D721Med (cell line): ENCODE measurements at regions not wholly inside any gene's neighbourhood (a gene's known extent, or its start where the extent isn't known, plus 50 kb on each side); places are given as distances from the start of the nearest gene placed in this dataset.

Source experiments
- DNase-seq: peaks from one replicate; pipeline ENCODE4 v3.0.0; 2011; ENCODE audit warnings: low spot score; ENCODE audit not compliant: insufficient read length
- FAIRE-seq: peaks from 2 replicates; lab custom pipeline; 2011; peaks lifted over from hg19 to GRCh38; lab: Jason Lieb, UNC
- TF ChIP-seq, protein P1 (sequence below): IDR thresholded peaks from 2 replicates; pipeline ENCODE4 v1.5.1; 2012; ENCODE audit warnings: mild to moderate bottlenecking, control low read depth; ENCODE audit not compliant: insufficient read depth; ENCODE audit errors: missing control alignments

DNA sequence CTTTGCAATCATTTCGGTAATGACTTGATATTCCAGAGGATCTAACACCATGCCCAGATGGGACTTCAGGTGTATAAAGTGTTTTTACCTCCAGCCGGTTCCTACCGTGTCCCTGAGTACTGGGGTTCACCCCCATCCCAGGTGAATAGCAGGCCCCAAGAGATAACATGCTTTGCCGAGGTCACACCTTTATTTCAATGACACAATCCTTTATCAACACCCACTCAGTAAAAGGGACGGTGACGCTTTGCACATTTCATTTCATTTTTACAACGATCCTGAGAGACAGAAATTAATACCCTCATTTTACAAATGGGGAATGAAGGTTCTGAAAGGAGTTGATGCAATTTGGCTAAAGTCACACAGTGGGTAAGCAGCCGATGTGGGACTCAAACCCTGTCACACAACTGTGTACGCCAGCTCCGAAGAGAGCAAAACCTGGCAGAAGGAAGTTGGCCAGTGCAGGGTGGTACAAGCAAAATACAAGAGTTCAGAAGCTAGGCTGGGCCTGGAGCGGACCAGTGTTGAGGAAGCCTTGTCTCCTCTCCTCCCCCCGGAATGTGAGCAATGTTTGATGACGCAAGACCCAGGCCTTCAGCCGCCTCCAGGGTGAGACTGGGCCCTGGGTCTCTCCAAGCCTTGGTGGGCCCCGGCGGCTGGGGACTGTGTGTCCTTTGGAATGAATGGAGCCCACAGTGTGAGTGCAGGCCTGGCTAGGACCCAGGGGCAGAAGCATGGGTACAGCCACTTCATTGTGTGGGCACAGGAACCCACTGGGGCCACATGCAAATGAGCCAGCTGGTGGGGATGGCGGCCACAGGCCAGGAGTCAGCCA lies 139.6 kb upstream of the MYCN start:
- no peak for DNase-seq
- no peak for FAIRE-seq
- TF ChIP-seq, protein P1, sequence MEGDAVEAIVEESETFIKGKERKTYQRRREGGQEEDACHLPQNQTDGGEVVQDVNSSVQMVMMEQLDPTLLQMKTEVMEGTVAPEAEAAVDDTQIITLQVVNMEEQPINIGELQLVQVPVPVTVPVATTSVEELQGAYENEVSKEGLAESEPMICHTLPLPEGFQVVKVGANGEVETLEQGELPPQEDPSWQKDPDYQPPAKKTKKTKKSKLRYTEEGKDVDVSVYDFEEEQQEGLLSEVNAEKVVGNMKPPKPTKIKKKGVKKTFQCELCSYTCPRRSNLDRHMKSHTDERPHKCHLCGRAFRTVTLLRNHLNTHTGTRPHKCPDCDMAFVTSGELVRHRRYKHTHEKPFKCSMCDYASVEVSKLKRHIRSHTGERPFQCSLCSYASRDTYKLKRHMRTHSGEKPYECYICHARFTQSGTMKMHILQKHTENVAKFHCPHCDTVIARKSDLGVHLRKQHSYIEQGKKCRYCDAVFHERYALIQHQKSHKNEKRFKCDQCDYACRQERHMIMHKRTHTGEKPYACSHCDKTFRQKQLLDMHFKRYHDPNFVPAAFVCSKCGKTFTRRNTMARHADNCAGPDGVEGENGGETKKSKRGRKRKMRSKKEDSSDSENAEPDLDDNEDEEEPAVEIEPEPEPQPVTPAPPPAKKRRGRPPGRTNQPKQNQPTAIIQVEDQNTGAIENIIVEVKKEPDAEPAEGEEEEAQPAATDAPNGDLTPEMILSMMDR = no peak

DNA sequence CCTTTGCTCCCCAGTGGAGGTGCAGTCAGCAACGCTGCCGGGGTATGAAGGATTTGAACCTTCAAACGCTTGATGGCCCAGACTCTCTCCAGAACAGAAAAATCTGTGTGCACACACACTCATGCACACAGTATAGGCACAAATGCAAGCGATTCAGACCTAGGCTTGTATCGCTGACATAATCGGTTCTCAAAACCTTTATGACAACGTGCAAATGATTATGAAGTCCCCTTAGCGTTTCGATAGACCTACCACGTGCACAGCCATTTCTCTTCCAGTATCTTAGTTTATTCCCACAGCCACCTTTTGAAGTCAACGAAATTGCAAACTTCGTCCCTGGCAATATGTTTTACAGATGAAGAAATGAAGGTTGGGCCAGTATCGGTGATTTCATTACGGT lies 138.9 kb upstream of the MYCN start:
- DNase-seq = no peak

DNA sequence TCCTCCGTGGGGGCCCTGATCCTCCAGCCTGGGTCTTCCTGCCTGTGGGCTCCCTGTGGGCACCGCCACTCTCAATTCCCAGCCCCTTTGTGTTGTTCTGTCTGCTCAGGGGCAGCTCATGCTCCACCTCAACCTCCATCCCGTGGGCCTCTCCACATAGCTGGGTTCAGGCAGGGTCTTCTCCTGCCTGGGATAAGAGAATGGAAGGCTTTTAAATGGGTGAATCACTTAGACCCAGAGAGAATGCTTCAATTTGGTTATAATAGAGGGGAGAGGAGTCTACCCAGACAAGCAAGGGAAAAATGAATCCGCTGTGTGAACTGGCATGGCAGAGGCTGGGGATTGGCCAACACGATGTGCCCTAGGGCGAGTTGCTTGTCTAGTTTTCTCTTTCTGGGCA lies 138.4 kb upstream of the MYCN start:
- DNase-seq (no peak), FAIRE-seq (no peak)
- TF ChIP-seq, protein P1 = no peak

More for the DNA sequence above, 138.9 kb upstream of the MYCN start:
- no peak for FAIRE-seq
- TF ChIP-seq, protein P1 = no peak

DNA sequence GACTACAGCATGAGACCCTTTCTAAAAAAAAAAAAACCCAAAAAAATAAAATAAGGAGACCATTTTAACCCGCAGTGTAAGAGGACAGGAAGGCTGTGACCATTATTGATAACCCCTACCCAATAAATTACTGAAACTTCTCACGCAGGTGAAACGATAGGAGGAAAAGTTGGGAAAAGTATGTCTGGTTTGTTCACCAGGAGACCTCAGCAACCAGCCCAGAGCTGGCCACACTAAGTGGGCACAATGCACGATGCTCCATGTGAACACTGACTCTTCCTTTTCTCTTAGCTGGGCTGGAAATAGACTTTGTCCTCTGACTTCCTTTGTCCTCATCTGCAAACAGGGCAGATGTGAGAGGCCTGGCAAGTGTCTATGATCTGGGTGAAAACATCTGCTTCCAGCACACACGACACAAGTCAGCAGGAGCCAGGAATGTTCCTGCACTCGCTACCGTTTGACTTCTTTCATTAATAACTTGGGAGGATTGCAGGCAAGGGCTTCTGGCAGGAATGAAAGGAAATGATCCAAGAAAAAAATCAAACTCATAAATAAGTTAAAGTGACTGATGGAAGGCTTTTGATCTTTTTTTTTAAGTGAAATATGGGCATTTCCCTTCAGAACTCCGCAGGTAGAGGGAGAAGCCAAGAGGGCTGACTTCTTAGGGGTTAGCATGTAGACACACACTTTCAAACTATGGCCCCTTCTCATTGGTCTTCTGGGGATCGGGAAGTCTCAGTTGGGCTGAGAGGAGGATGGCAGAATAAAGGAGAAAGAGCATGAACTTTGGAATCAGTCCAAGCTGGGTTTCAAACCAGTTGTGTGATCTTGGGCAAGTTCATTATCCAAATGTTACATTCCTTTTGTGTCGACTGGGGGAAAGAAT lies 137.4 kb upstream of the MYCN start:
- FAIRE-seq (no peak), DNase-seq (no peak)
- TF ChIP-seq, protein P1 = no peak

DNA sequence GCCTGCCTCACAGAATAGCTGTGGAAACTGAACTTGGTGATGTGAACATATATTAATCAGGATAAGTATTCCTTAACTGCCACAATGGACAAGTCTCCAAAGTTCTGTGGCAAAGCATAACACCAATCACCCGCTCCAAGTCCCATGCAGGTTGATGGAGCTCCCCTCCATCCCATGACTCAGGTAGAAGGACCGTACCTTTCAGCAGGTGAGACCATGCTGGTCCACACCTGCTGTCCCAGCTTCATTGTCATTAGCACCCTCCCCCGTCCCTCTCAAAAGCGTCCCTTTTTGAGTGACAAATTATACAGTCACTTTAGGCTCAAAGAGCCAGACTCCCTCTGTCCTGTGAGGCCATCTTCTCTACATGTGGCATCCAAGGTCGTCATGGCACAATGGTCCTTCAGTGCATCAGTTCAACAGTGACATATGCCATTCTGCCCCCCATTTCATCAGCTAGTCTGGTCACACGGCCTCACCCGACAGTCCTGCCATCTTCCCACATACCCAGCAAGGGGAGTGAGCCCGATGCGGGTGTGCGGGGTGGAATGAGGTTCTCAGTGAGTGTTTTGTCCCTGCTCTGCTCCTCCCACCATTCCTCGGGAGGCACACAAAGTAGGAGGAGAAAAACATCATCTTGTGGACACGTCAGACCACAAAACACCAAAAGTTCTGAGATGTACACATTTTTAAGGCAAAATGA lies 136.7 kb upstream of the MYCN start:
- DNase-seq = no peak
- TF ChIP-seq, protein P1 = no peak
- FAIRE-seq = no peak

DNA sequence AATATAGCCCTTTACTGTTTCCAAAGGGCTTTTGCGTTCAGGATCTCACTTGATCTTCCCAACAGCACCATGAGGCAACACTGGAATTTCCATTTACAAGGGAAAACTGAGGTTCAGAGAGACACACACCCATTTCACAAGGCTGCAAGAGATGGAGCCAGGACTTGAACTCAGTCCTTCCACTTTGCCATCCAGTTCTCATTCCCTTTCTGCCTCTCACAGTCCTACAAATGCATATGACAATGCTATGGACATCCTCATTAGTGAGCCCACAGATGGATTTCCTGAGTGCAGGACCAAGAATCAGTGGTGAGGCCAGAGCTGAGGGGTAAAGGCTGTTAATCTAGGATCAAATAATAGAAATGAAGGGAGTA lies 136.1 kb upstream of the MYCN start:
- TF ChIP-seq, protein P1 = no peak
- DNase-seq = no peak
- no peak for FAIRE-seq
